ENCODE measurements at regions not wholly inside any gene's neighbourhood (a gene's known extent, or its start where the extent isn't known, plus 50 kb on each side); places are given as distances from the start of the nearest gene placed in this dataset.
A peak's percentile ranks its signal among the peaks of the same experiment; 100 is the strongest.

DNA sequence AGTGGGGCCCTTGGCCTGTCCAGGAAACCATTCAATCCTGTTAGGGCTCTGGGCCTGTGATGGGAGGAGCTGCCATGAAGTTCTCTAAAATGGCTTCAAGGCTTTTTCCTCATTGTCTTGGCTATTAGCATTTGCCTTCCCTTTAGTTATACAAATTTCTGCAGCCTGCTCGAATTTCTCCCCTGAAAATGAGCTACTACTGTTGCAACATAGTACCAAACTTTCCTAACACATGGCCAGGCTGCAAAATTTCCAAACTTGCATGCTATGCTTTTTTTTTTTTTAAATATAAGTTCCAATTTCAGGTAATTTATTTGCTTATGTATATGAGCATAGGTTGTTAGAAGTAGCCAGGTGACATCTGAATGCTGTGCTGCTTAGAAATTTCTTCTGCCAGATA is 560.8 kb upstream of the TBL1XR1 start:
- no peak for ATAC-seq

GRCh38 chr3:177760803-177761202 is 563.5 kb upstream of the TBL1XR1 start:
- peak; percentile 82 for ATAC-seq
- TF ChIP-seq ISL1 (CRISPR knock-in tag; IDR thresholded peaks at IDR 0.05) (no peak), OSR1 (CRISPR knock-in tag; IDR thresholded peaks at IDR 0.05) (no peak), TSHZ2 (CRISPR knock-in tag; IDR thresholded peaks at IDR 0.05) (no peak), ESRRG (CRISPR knock-in tag; IDR thresholded peaks at IDR 0.05) (no peak), SNAI2 (CRISPR knock-in tag; IDR thresholded peaks at IDR 0.05) (no peak), PPARA (CRISPR knock-in tag; IDR thresholded peaks at IDR 0.05; ENCODE audit: borderline replicate concordance) (no peak), BACH2 (CRISPR knock-in tag; IDR thresholded peaks at IDR 0.05; ENCODE audit: borderline replicate concordance) (no peak)

More for the DNA sequence above, 560.8 kb upstream of the TBL1XR1 start:
- TF ChIP-seq PPARA (CRISPR knock-in tag; IDR thresholded peaks at IDR 0.05; ENCODE audit: borderline replicate concordance): no peak
- TF ChIP-seq GLIS3 (CRISPR knock-in tag; IDR thresholded peaks at IDR 0.05): no peak

DNA sequence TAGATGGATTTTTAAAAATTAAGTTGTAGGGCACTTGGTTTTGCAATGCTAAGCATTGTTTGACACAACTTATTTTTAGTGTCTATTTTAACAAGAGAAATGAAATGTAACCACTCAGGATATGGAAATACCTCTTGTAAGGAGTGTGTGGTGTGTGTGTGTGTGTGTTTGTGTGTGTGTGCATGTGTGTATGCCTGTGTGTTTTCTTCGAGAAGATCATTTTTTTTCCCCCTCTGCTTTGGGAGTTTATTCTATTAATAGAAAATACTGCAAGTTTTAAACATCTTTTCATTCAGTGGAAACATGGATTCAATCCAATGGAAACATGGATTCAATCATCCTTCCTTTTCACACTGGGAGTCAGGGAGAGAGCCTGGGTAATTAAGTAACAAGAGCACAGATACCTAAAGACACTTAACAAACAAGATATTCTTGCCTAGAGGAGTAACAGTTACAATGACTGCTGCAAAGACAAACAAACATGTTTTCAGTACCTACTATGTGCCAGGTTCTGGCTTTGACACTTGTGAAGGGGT is 567.2 kb upstream of the TBL1XR1 start:
- ATAC-seq: no peak
- TF ChIP-seq ZC3H10 (CRISPR knock-in tag; IDR thresholded peaks at IDR 0.05) (no peak), TCF4 (CRISPR knock-in tag; IDR thresholded peaks at IDR 0.05; ENCODE audit: borderline replicate concordance) (no peak), ZNF565 (CRISPR knock-in tag; conservative IDR thresholded peaks at IDR 0.05; ENCODE audit: low read depth) (no peak), ESRRG (CRISPR knock-in tag; IDR thresholded peaks at IDR 0.05) (no peak), PATZ1 (CRISPR knock-in tag; IDR thresholded peaks at IDR 0.05; ENCODE audit: borderline replicate concordance) (no peak), RARB (CRISPR knock-in tag; IDR thresholded peaks at IDR 0.05) (no peak), BACH2 (CRISPR knock-in tag; IDR thresholded peaks at IDR 0.05; ENCODE audit: borderline replicate concordance) (no peak), TOX (CRISPR knock-in tag; IDR thresholded peaks at IDR 0.05; ENCODE audit: borderline replicate concordance) (no peak), POU6F1 (CRISPR knock-in tag; IDR thresholded peaks at IDR 0.05; ENCODE audit: borderline replicate concordance, low read depth) (no peak)

- ATAC-seq: no peak
- no peak for TF ChIP-seq ARNTL (CRISPR knock-in tag; IDR thresholded peaks at IDR 0.05; ENCODE audit: borderline replicate concordance, low read depth)
- no peak for TF ChIP-seq RARB (CRISPR knock-in tag; IDR thresholded peaks at IDR 0.05)
- TF ChIP-seq ZNF565 (CRISPR knock-in tag; conservative IDR thresholded peaks at IDR 0.05; ENCODE audit: low read depth): no peak
- no peak for TF ChIP-seq ZNF8 (CRISPR knock-in tag; IDR thresholded peaks at IDR 0.05)
- TF ChIP-seq ZFP30 (CRISPR knock-in tag; IDR thresholded peaks at IDR 0.05): no peak
Observed at GRCh38 chr3:177764933-177765332, 567.7 kb upstream of the TBL1XR1 start.

GRCh38 chr3:177770383-177771230 is 573.3 kb upstream of the TBL1XR1 start:
- ATAC-seq: peak; percentile 87
- TF ChIP-seq CSDC2 (CRISPR knock-in tag; IDR thresholded peaks at IDR 0.05) (no peak), OSR1 (CRISPR knock-in tag; IDR thresholded peaks at IDR 0.05) (no peak), ISL1 (CRISPR knock-in tag; IDR thresholded peaks at IDR 0.05) (peak; percentile 31; the same call in 1 of the 2 replicates)

Measured in SK-N-SH treated with all-trans-retinoic acid at 6 μM for 48 hours (cell line).